ENCODE measurements at regions not wholly inside any gene's neighbourhood (a gene's known extent, or its start where the extent isn't known, plus 50 kb on each side); places are given as distances from the start of the nearest gene placed in this dataset.
"Not testable (repeated sequence)": the region's sequence is repeated elsewhere in the genome, so short reads cannot be mapped to it uniquely, and the experiment has no call there.

- DNase-seq: no peak
- no peak overlapping the region for H3K27ac ChIP-seq (ENCODE audit: insufficient read depth, low read length, poor library complexity, severe bottlenecking)
- no peaks in the 10 kb centered on the region for H3K9me3 ChIP-seq (ENCODE audit: control insufficient read depth, low read length)
- no peaks in the 10 kb centered on the region for H3K36me3 ChIP-seq (ENCODE audit: control insufficient read depth, insufficient read depth, low read length)
- no peak overlapping the region for H3K4me3 ChIP-seq (ENCODE audit: insufficient read depth, low read depth, low read length, poor library complexity, severe bottlenecking)
- no peaks in the 10 kb centered on the region for H3K27me3 ChIP-seq (replicated peaks; ENCODE audit: control insufficient read depth, insufficient read depth, low read length, poor library complexity, severe bottlenecking)
- no peaks in the 10 kb centered on the region for H3K4me1 ChIP-seq (ENCODE audit: control insufficient read depth, insufficient read depth, low read length, poor library complexity, severe bottlenecking)
Observed at GRCh38 chr7:69062020-69062765, 536.1 kb upstream of the AUTS2 start.

- no peaks in the 10 kb centered on the region for H3K9me3 ChIP-seq (ENCODE audit: control insufficient read depth, low read length)
- H3K27me3 ChIP-seq (replicated peaks; ENCODE audit: control insufficient read depth, insufficient read depth, low read length, poor library complexity, severe bottlenecking): no peaks in the 10 kb centered on the region
- no peaks in the 10 kb centered on the region for H3K4me1 ChIP-seq (ENCODE audit: control insufficient read depth, insufficient read depth, low read length, poor library complexity, severe bottlenecking)
- H3K4me3 ChIP-seq (ENCODE audit: insufficient read depth, low read depth, low read length, poor library complexity, severe bottlenecking): no peak overlapping the region
- H3K36me3 ChIP-seq (ENCODE audit: control insufficient read depth, insufficient read depth, low read length): no peaks in the 10 kb centered on the region
- DNase-seq: no peak
- no peak overlapping the region for H3K27ac ChIP-seq (ENCODE audit: insufficient read depth, low read length, poor library complexity, severe bottlenecking)
Observed at GRCh38 chr7:69067397-69067796, 530.9 kb upstream of the AUTS2 start.

GRCh38 chr7:69070476-69070875, 527.8 kb upstream of the AUTS2 start:
- Histone ChIP-seq H3K9me3 (ENCODE audit: control insufficient read depth, low read length) (no peaks in the 10 kb centered on the region), H3K4me3 (ENCODE audit: insufficient read depth, low read depth, low read length, poor library complexity, severe bottlenecking) (no peak overlapping the region), H3K4me1 (ENCODE audit: control insufficient read depth, insufficient read depth, low read length, poor library complexity, severe bottlenecking) (no peaks in the 10 kb centered on the region), H3K27ac (ENCODE audit: insufficient read depth, low read length, poor library complexity, severe bottlenecking) (no peak overlapping the region), H3K36me3 (ENCODE audit: control insufficient read depth, insufficient read depth, low read length) (no peaks in the 10 kb centered on the region), H3K27me3 (replicated peaks; ENCODE audit: control insufficient read depth, insufficient read depth, low read length, poor library complexity, severe bottlenecking) (no peaks in the 10 kb centered on the region)
- DNase-seq: no peak

- no peaks in the 10 kb centered on the region for H3K27me3 ChIP-seq (replicated peaks; ENCODE audit: control insufficient read depth, insufficient read depth, low read length, poor library complexity, severe bottlenecking)
- no peak overlapping the region for H3K27ac ChIP-seq (ENCODE audit: insufficient read depth, low read length, poor library complexity, severe bottlenecking)
- no peaks in the 10 kb centered on the region for H3K36me3 ChIP-seq (ENCODE audit: control insufficient read depth, insufficient read depth, low read length)
- H3K9me3 ChIP-seq (ENCODE audit: control insufficient read depth, low read length): no peaks in the 10 kb centered on the region
- no peaks in the 10 kb centered on the region for H3K4me1 ChIP-seq (ENCODE audit: control insufficient read depth, insufficient read depth, low read length, poor library complexity, severe bottlenecking)
- no peak for DNase-seq
- no peak overlapping the region for H3K4me3 ChIP-seq (ENCODE audit: insufficient read depth, low read depth, low read length, poor library complexity, severe bottlenecking)
Observed at GRCh38 chr7:69076566-69076965, 521.7 kb upstream of the AUTS2 start.

GRCh38 chr7:69078997-69079769, 519.1 kb upstream of the AUTS2 start:
- no peaks in the 10 kb centered on the region for H3K9me3 ChIP-seq (ENCODE audit: control insufficient read depth, low read length)
- DNase-seq: no peak
- no peaks in the 10 kb centered on the region for H3K4me1 ChIP-seq (ENCODE audit: control insufficient read depth, insufficient read depth, low read length, poor library complexity, severe bottlenecking)
- H3K36me3 ChIP-seq (ENCODE audit: control insufficient read depth, insufficient read depth, low read length): no peaks in the 10 kb centered on the region
- no peak overlapping the region for H3K27ac ChIP-seq (ENCODE audit: insufficient read depth, low read length, poor library complexity, severe bottlenecking)
- no peaks in the 10 kb centered on the region for H3K27me3 ChIP-seq (replicated peaks; ENCODE audit: control insufficient read depth, insufficient read depth, low read length, poor library complexity, severe bottlenecking)
- no peak overlapping the region for H3K4me3 ChIP-seq (ENCODE audit: insufficient read depth, low read depth, low read length, poor library complexity, severe bottlenecking)

- not testable (repeated sequence) for H3K27me3 ChIP-seq (replicated peaks; ENCODE audit: control insufficient read depth, insufficient read depth, low read length, poor library complexity, severe bottlenecking); H3K4me3 ChIP-seq (ENCODE audit: insufficient read depth, low read depth, low read length, poor library complexity, severe bottlenecking); H3K9me3 ChIP-seq (ENCODE audit: control insufficient read depth, low read length)
Observed at GRCh38 chr7:69087281-69087680, 511.0 kb upstream of the AUTS2 start.

GRCh38 chr7:69088185-69088584, 510.1 kb upstream of the AUTS2 start:
- no peak for DNase-seq
- no peak overlapping the region for H3K27ac ChIP-seq (ENCODE audit: insufficient read depth, low read length, poor library complexity, severe bottlenecking)
- H3K27me3 ChIP-seq (replicated peaks; ENCODE audit: control insufficient read depth, insufficient read depth, low read length, poor library complexity, severe bottlenecking): no peaks in the 10 kb centered on the region
- H3K4me3 ChIP-seq (ENCODE audit: insufficient read depth, low read depth, low read length, poor library complexity, severe bottlenecking): no peak overlapping the region
- H3K4me1 ChIP-seq (ENCODE audit: control insufficient read depth, insufficient read depth, low read length, poor library complexity, severe bottlenecking): no peaks in the 10 kb centered on the region
- H3K9me3 ChIP-seq (ENCODE audit: control insufficient read depth, low read length): no peaks in the 10 kb centered on the region
- H3K36me3 ChIP-seq (ENCODE audit: control insufficient read depth, insufficient read depth, low read length): no peaks in the 10 kb centered on the region

More at GRCh38 chr7:69087281-69087680, 511.0 kb upstream of the AUTS2 start:
- not testable (repeated sequence) for H3K27ac ChIP-seq (ENCODE audit: insufficient read depth, low read length, poor library complexity, severe bottlenecking); DNase-seq; H3K4me1 ChIP-seq (ENCODE audit: control insufficient read depth, insufficient read depth, low read length, poor library complexity, severe bottlenecking); H3K36me3 ChIP-seq (ENCODE audit: control insufficient read depth, insufficient read depth, low read length)

- Histone ChIP-seq H3K9me3 (ENCODE audit: control insufficient read depth, low read length) (no peaks in the 10 kb centered on the region), H3K4me1 (ENCODE audit: control insufficient read depth, insufficient read depth, low read length, poor library complexity, severe bottlenecking) (no peaks in the 10 kb centered on the region), H3K4me3 (ENCODE audit: insufficient read depth, low read depth, low read length, poor library complexity, severe bottlenecking) (no peak overlapping the region), H3K27ac (ENCODE audit: insufficient read depth, low read length, poor library complexity, severe bottlenecking) (no peak overlapping the region), H3K27me3 (replicated peaks; ENCODE audit: control insufficient read depth, insufficient read depth, low read length, poor library complexity, severe bottlenecking) (no peaks in the 10 kb centered on the region), H3K36me3 (ENCODE audit: control insufficient read depth, insufficient read depth, low read length) (no peaks in the 10 kb centered on the region)
- DNase-seq: no peak
Observed at GRCh38 chr7:69090936-69091335, 507.3 kb upstream of the AUTS2 start.

- Histone ChIP-seq H3K4me3 (ENCODE audit: insufficient read depth, low read depth, low read length, poor library complexity, severe bottlenecking) (no peak overlapping the region), H3K36me3 (ENCODE audit: control insufficient read depth, insufficient read depth, low read length) (no peaks in the 10 kb centered on the region), H3K27ac (ENCODE audit: insufficient read depth, low read length, poor library complexity, severe bottlenecking) (no peak overlapping the region), H3K9me3 (ENCODE audit: control insufficient read depth, low read length) (no peaks in the 10 kb centered on the region), H3K4me1 (ENCODE audit: control insufficient read depth, insufficient read depth, low read length, poor library complexity, severe bottlenecking) (no peaks in the 10 kb centered on the region), H3K27me3 (replicated peaks; ENCODE audit: control insufficient read depth, insufficient read depth, low read length, poor library complexity, severe bottlenecking) (no peaks in the 10 kb centered on the region)
- no peak for DNase-seq
Observed at GRCh38 chr7:69091521-69091920, 506.8 kb upstream of the AUTS2 start.

- no peaks in the 10 kb centered on the region for H3K36me3 ChIP-seq (ENCODE audit: control insufficient read depth, insufficient read depth, low read length)
- no peaks in the 10 kb centered on the region for H3K27me3 ChIP-seq (replicated peaks; ENCODE audit: control insufficient read depth, insufficient read depth, low read length, poor library complexity, severe bottlenecking)
- no peak overlapping the region for H3K4me3 ChIP-seq (ENCODE audit: insufficient read depth, low read depth, low read length, poor library complexity, severe bottlenecking)
- H3K27ac ChIP-seq (ENCODE audit: insufficient read depth, low read length, poor library complexity, severe bottlenecking): no peak overlapping the region
- H3K4me1 ChIP-seq (ENCODE audit: control insufficient read depth, insufficient read depth, low read length, poor library complexity, severe bottlenecking): no peaks in the 10 kb centered on the region
- no peak for DNase-seq
- no peaks in the 10 kb centered on the region for H3K9me3 ChIP-seq (ENCODE audit: control insufficient read depth, low read length)
Observed at GRCh38 chr7:69095127-69095526, 503.1 kb upstream of the AUTS2 start.
